HEK293 (cell line): ENCODE measurements at regions not wholly inside any gene's neighbourhood (a gene's known extent, or its start where the extent isn't known, plus 50 kb on each side); places are given as distances from the start of the nearest gene placed in this dataset.
"Not testable (repeated sequence)": the region's sequence is repeated elsewhere in the genome, so short reads cannot be mapped to it uniquely, and the experiment has no call there.

Experiments used
- CTCF ChIA-PET: fragments of 350-600 bp; formaldehyde crosslinking; extraction: SDS; loops from one replicate; lab custom pipeline; 2021; ENCODE audit warnings: antibody characterized with exemption; lab: Yijun Ruan, JAX
- POLR2A ChIA-PET: fragments of 300-600 bp; formaldehyde crosslinking; extraction: SDS; loops from one replicate; lab custom pipeline; 2020; ENCODE audit warnings: antibody characterized with exemption, inconsistent platforms; lab: Yijun Ruan, JAX
- H3K27ac ChIP-seq: fragments of 200-500 bp; sonication (Bioruptor generic); 2 replicates; pipeline ENCODE4 v1.5.1; 2014; ENCODE audit warnings: low read depth, low read length, control low read depth, inconsistent platforms; ENCODE audit errors: extremely low read depth
- H3K36me3 ChIP-seq, 2 experiments: fragments of 200-500 bp in 1 of 2; sonication (Bioruptor generic) in 1 of 2; 1 replicate in 1 of 2; 2 replicates in 1 of 2; pipeline ENCODE4 v1.5.1; 2014 to 2017; ENCODE audit warnings: inconsistent platforms in 2 of 2, low read length in 2 of 2; ENCODE audit not compliant: control insufficient read depth in 2 of 2, insufficient read depth in 1 of 2
- H3K4me1 ChIP-seq: fragments of 200-500 bp; sonication (Bioruptor generic); 2 replicates; pipeline ENCODE4 v1.5.1; 2014; ENCODE audit warnings: mild to moderate bottlenecking, low read length, inconsistent platforms; ENCODE audit not compliant: control insufficient read depth, insufficient read depth
- H3K4me3 ChIP-seq: 2 replicates; pipeline ENCODE4 v1.5.1; 2011; ENCODE audit warnings: low read depth, mild to moderate bottlenecking, control low read depth, low read length, moderate library complexity
- H3K9me3 ChIP-seq: fragments of 200-500 bp; sonication (Bioruptor generic); 2 replicates; pipeline ENCODE4 v1.5.1; 2014; ENCODE audit warnings: low read depth, low read length, inconsistent platforms; ENCODE audit not compliant: control insufficient read depth, insufficient read depth
- BCL11A ChIP-seq: fragments of 450-650 bp; formaldehyde crosslinking; IDR thresholded peaks from 2 replicates; pipeline ENCODE4 v1.5.1; 2016; ENCODE audit warnings: low read depth, missing biosample characterization, missing genetic modification characterization
- BCL11B ChIP-seq: fragments of 450-650 bp; formaldehyde crosslinking; IDR thresholded peaks from 2 replicates; pipeline ENCODE4 v1.5.1; 2016; ENCODE audit warnings: low read depth, missing biosample characterization, missing genetic modification characterization
- BCL6B ChIP-seq: fragments of 450-650 bp; formaldehyde crosslinking; IDR thresholded peaks from 2 replicates; pipeline ENCODE4 v1.5.1; 2017; ENCODE audit warnings: missing biosample characterization, missing genetic modification characterization
- EGR2 ChIP-seq: fragments of 450-650 bp; formaldehyde crosslinking; IDR thresholded peaks from 2 replicates; pipeline ENCODE4 v1.5.1; 2016; ENCODE audit warnings: low read depth, missing biosample characterization, missing genetic modification characterization
- GLIS1 ChIP-seq: fragments of 450-650 bp; formaldehyde crosslinking; IDR thresholded peaks from 2 replicates; pipeline ENCODE4 v1.5.1; 2016; ENCODE audit warnings: missing biosample characterization, missing genetic modification characterization
- HOXA7 ChIP-seq: sonication (generic); formaldehyde crosslinking; IDR thresholded peaks from 2 replicates; pipeline ENCODE4 v1.8.1; 2022; ENCODE audit warnings: missing genetic modification reagents, borderline replicate concordance
- IKZF3 ChIP-seq: fragments of 450-650 bp; IDR thresholded peaks from 2 replicates; pipeline ENCODE4 v1.5.0; 2018; ENCODE audit warnings: missing biosample characterization, mild to moderate bottlenecking, missing genetic modification characterization, moderate library complexity
- INSM2 ChIP-seq: fragments of 450-650 bp; formaldehyde crosslinking; IDR thresholded peaks from 2 replicates; pipeline ENCODE4 v1.5.1; 2016; ENCODE audit warnings: missing biosample characterization, missing genetic modification characterization
- PRDM1 ChIP-seq: fragments of 450-650 bp; formaldehyde crosslinking; IDR thresholded peaks from 2 replicates; pipeline ENCODE4; 2016; ENCODE audit warnings: missing biosample characterization, missing genetic modification characterization
- SCRT2 ChIP-seq: fragments of 450-650 bp; formaldehyde crosslinking; IDR thresholded peaks from 2 replicates; pipeline ENCODE4 v1.5.1; 2016; ENCODE audit warnings: missing biosample characterization, missing genetic modification characterization
- ZFHX2 ChIP-seq: fragments of 450-650 bp; formaldehyde crosslinking; conservative IDR thresholded peaks from 2 replicates; pipeline ENCODE4 v1.5.1; 2016; ENCODE audit warnings: missing biosample characterization, missing genetic modification characterization
- ZNF157 ChIP-seq: fragments of 450-650 bp; formaldehyde crosslinking; IDR thresholded peaks from 2 replicates; pipeline ENCODE4 v1.5.1; 2016; ENCODE audit warnings: missing biosample characterization, missing genetic modification characterization
- ZNF274 ChIP-seq, 2 experiments: fragments of 200-500 bp in 1 of 2; fragments of 450-650 bp in 1 of 2; sonication (Bioruptor generic) in 1 of 2; formaldehyde crosslinking in 1 of 2; IDR thresholded peaks; 2 replicates each; pipeline versions ENCODE4 v1.5.1 to v1.6.1; 2014 to 2016; ENCODE audit warnings: borderline replicate concordance in 1 of 2, inconsistent platforms in 1 of 2, low read length in 1 of 2, missing biosample characterization in 1 of 2, missing genetic modification characterization in 1 of 2
- ZNF404 ChIP-seq: fragments of 450-650 bp; formaldehyde crosslinking; IDR thresholded peaks from 2 replicates; pipeline ENCODE4 v1.5.1; 2017; ENCODE audit warnings: missing biosample characterization, missing genetic modification characterization
- ZNF645 ChIP-seq: fragments of 450-650 bp; formaldehyde crosslinking; IDR thresholded peaks from 2 replicates; pipeline ENCODE4; 2016; ENCODE audit warnings: missing biosample characterization, missing genetic modification characterization
- ZNF701 ChIP-seq: fragments of 450-650 bp; formaldehyde crosslinking; IDR thresholded peaks from 2 replicates; pipeline ENCODE4 v1.5.1; 2016; ENCODE audit warnings: missing biosample characterization, missing genetic modification characterization
- ZNF704 ChIP-seq: fragments of 450-650 bp; formaldehyde crosslinking; IDR thresholded peaks from 2 replicates; pipeline ENCODE4 v1.5.1; 2016; ENCODE audit warnings: missing biosample characterization, missing genetic modification characterization
- ZNF747 ChIP-seq: fragments of 450-650 bp; formaldehyde crosslinking; IDR thresholded peaks from 2 replicates; pipeline ENCODE4 v1.5.1; 2016; ENCODE audit warnings: missing biosample characterization, missing genetic modification characterization

- Histone ChIP-seq H3K36me3 (no peaks in the 10 kb centered on the region), H3K4me3 (no peak overlapping the region), H3K9me3 (no peaks in the 10 kb centered on the region), H3K27ac (no peak overlapping the region), H3K4me1 (no peaks in the 10 kb centered on the region)
- POLR2A ChIA-PET: interaction anchor here (1.0 kb wide), 1 partner anchor 322 kb away, joined by 3 read pairs; no protein-coding TSS in a partner anchor
- CTCF ChIA-PET: interaction anchor here (1.7 to 2.8 kb wide), 2 partner anchors 28 kb away, joined by 3 to 16 read pairs; no protein-coding TSS in a partner anchor
- TF ChIP-seq GLIS1 (no peak), ZFHX2 (tag by site-specific recombination) (no peak), ZNF404 (no peak), INSM2 (tag by site-specific recombination) (no peak), ZNF704 (no peak), IKZF3 (tag by site-specific recombination) (no peak), ZNF645 (tag by site-specific recombination) (no peak), ZNF747 (tag by site-specific recombination) (no peak), HOXA7 (CRISPR knock-in tag) (no peak)
Measured at GRCh38 chr2:221997683-221998082, 301.1 kb downstream of the PAX3 start.

- Histone ChIP-seq H3K4me1 (no peaks in the 10 kb centered on the region), H3K27ac (no peak overlapping the region), H3K4me3 (no peak overlapping the region), H3K9me3 (no peaks in the 10 kb centered on the region), H3K36me3 (no peaks in the 10 kb centered on the region)
- TF ChIP-seq GLIS1 (no peak), PRDM1 (tag by site-specific recombination) (peak; percentile 48; the same call in 1 of the 2 replicates), ZNF701 (tag by site-specific recombination) (no peak)
- ChIA-PET POLR2A (interaction anchor here (1.0 kb wide), 1 partner anchor 322 kb away, joined by 3 read pairs; no protein-coding TSS in a partner anchor), CTCF (interaction anchor here (0.7 to 2.8 kb wide), 3 partner anchors 27 to 1132 kb away, joined by 3 to 16 read pairs (median 4); no protein-coding TSS in a partner anchor)
Measured at GRCh38 chr2:221997100-221997499, 301.7 kb downstream of the PAX3 start.

- ChIA-PET POLR2A (no interaction called here), CTCF (no interaction called here)
- TF ChIP-seq BCL6B (tag by site-specific recombination): no peak
- TF ChIP-seq BCL11B (tag by site-specific recombination): no peak
- TF ChIP-seq BCL11A (tag by site-specific recombination): no peak
- TF ChIP-seq EGR2 (tag by site-specific recombination): no peak
- TF ChIP-seq ZNF157 (tag by site-specific recombination): no peak
- no peak for TF ChIP-seq SCRT2 (tag by site-specific recombination)
- no peak for TF ChIP-seq ZNF274 (IDR thresholded peaks at IDR 0.05; ENCODE audit: low read length)
- no peak for TF ChIP-seq ZNF274 (tag by site-specific recombination; IDR thresholded peaks at IDR 0.05; ENCODE audit: borderline replicate concordance)
- no peaks in the 10 kb centered on the region for H3K9me3 ChIP-seq
- H3K4me3 ChIP-seq: no peak overlapping the region
- no peak overlapping the region for H3K27ac ChIP-seq
- no peaks in the 10 kb centered on the region for H3K4me1 ChIP-seq
- no peaks in the 10 kb centered on the region for H3K36me3 ChIP-seq
Measured at GRCh38 chr2:221994926-221995325, 303.9 kb downstream of the PAX3 start.

GRCh38 chr2:221984376-221984775 is 314.4 kb downstream of the PAX3 start:
- H3K27ac ChIP-seq, H3K4me1 ChIP-seq, CTCF ChIA-PET, H3K4me3 ChIP-seq, H3K9me3 ChIP-seq, POLR2A ChIA-PET, H3K36me3 ChIP-seq: not testable (repeated sequence)
